Left renal cortex interstitium (tissue), 4 donors: ENCODE measurements at regions not wholly inside any gene's neighbourhood (a gene's known extent, or its start where the extent isn't known, plus 50 kb on each side); places are given as distances from the start of the nearest gene placed in this dataset.
"Not testable (repeated sequence)": the region's sequence is repeated elsewhere in the genome, so short reads cannot be mapped to it uniquely, and the experiment has no call there.

Experiments
- DNase-seq, 4 donors: peaks; one replicate each; pipeline ENCODE4 v3.0.0-alpha.2; 2013; ENCODE audit warnings: low read depth in 4 of 4, low spot score in 2 of 4, missing footprints in 1 of 4

- DNase-seq, result not testable (repeated sequence)
Measured at GRCh38 chr6:104676679-104677078, 183.0 kb downstream of the HACE1 start.

- not testable (repeated sequence) for DNase-seq
Measured at GRCh38 chr6:104675161-104675560, 184.6 kb downstream of the HACE1 start.

- not testable (repeated sequence) for DNase-seq
Measured at GRCh38 chr6:104673078-104673477, 186.6 kb downstream of the HACE1 start.

GRCh38 chr6:104671591-104671891 lies 188.2 kb downstream of the HACE1 start:
- DNase-seq, result not testable (repeated sequence)

DNA sequence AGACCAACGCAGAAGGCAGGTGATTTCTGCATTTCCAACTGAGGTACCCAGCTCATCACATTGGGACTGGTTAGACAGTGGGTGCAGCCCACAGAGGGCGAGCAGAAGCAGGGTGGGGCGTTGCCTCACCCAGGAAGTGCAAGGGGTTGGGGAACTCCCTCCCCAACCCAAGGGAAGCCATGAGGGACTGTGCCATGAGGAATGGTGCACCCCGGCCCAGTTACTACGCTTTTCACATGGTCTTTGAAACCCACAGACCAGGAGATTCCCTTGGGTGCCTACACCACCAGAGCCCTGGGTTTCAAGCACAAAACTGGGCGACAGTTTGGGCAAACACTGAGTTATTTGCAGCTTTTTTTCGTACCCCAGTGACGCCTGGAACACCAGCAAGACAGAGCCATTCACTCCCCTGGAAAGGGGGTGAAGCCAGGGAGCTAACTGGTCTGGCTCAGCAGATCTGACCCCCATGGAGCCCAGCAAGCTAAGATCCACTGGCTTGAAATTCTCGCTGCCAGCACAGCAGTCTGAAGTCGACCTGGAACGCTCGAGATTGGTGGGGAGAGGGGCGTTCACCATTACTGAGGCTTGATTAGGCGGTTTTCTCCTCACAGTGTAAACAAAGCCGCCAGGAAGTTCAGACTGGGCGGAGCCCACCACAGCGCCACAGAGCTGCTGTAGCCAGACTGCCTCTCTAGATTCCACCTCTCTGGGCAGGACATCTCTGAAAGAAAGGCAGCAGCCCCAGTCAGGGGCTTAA lies 188.7 kb downstream of the HACE1 start:
- not testable (repeated sequence) for DNase-seq

GRCh38 chr6:104669483-104669882 lies 190.2 kb downstream of the HACE1 start:
- DNase-seq, result no peak

DNA sequence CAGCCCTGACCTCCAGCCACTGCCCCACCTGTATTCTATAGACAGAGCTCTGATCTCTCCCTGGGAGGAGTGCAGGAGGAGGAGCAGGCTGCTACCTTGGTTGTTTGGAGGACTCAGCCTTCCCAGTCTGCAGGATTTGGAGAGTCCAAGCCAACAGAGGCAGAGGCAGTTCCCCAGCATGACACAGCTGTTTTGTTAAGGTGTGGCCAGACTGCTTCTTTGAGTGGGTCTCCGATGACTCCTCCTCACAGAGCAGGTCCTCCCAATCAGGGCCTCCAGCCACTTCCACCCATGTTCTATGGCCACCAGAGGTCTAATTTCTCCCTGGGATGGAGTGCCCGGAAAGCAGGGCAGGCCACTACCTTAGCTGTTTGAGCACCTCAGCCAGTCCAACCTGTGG lies 203.5 kb downstream of the HACE1 start:
- no peak for DNase-seq

DNA sequence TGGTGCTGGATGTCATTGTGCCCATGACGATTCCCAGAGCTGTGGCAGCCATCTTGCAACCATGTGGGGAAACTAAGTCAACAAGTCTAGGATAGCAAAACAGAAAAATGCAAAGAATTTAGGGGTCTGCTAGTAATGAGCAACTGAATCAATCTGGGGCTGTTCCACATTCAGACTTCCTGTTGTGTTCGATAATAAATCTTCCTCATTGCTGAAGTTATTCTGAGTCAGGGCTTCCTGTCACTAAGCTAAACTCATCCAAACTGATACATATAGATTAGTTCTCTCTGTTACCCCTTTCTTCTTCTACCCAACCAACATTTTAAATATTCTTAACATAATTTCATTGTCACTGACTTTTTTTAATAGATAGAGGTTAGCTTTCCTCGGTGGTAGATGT lies 205.9 kb downstream of the HACE1 start:
- DNase-seq, result no peak

- DNase-seq, result no peak
Measured at GRCh38 chr6:104648347-104648746, 211.4 kb downstream of the HACE1 start.

GRCh38 chr6:104644848-104645247 lies 214.9 kb downstream of the HACE1 start:
- no peak for DNase-seq

- no peak for DNase-seq
Measured at GRCh38 chr6:104642871-104643270, 216.8 kb downstream of the HACE1 start.

DNA sequence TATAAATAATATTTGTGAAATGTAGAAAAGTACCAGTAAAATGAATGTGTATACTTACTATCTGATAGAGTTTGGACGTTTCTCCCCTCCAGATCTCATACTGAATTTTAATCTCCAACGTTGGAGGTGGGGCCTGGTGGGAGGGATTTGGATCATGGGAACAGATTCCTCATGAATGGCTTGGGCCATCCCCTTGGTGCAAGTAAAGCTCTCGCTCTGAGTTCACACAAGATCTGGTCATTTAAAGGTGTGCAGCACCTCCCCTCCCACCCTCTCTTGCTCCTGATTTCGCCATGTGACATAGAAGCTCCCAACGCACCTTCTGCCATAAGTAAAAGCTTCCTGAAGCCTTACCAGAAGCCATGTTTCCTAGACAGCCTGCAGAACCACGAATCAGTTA lies 219.0 kb downstream of the HACE1 start:
- no peak for DNase-seq

DNA sequence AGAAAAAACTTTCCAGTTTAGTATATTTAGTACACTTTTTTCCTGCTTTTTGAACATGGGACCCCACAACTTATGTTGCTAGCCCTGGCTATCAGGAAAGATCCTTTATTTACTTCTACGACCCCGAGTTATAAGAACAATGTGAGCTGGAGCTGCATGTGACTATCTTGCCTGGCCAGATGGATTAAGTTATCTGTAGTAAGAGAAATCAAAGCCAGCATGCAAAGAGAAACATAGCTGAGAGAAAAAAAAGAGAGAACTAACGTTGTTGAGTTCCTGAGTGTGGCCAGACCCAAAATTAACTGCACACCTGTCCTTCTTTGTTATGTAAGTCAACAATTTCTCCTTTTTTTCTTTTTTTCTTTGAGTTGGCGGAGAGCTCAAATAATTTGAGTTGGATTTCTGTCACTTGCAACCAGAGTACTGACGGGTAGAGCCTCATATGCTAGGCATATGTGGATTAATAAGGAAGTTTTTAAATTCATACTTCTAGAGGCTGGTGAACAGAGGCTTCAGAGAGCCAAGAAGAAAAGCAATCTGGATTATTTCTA lies 219.5 kb downstream of the HACE1 start:
- DNase-seq, result no peak

DNA sequence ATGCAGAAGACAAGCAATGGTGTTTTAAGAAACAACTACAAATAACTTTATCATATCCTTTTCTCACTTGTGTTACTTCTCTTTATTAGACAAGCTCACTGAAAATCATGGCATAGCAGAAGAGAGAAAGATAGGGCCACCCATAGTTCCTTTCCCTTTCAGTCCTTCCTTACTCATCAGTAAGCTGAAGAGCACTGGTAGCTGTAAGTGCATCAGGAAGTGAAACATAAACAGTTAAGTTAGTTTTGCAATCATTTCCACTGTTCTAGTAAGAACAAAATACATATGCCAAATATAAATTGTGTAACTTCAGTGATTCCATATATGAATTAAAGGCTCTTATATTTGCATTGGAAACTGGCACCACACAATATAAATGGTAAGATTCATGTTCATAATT lies 220.1 kb downstream of the HACE1 start:
- DNase-seq, result no peak

DNA sequence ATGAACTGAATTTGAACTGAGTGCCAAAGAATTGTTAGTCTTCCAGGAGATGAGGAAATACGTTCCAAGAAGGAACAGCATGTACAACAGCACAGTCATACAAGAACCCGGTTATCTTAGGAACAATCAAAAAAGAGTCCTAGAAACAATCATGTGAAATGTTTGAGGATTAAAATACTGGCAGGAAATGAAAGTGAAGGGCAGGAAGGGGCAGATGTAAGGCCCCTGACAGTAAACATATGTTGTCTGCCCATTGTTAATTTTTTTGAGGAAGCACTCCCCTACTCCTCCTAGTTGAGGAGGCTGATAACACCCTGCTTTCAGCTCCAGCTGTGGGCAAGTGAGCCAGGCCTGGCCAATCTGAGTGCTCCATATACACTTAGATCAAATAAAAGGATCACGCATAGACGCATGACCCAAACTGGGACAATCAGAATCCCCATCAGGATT lies 220.9 kb downstream of the HACE1 start:
- no peak for DNase-seq

DNA sequence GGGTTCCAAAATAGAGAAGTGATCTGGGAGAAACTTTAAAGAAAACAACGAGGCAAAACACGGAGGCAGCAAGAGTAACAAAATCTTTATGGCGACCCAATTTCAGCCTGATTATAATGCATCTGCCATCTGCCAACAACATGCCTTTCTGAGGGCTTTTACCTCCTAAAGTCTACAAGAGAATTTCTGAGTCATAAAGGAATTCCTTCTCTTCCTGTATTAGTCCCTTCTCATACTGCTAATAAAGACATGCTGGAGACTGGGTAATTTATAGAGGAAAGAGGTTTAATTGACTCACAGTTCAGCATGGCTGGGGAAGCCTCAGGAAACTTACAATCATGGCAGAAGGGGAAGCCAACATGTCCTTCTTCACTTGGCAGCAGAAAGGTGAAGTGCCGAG lies 226.6 kb downstream of the HACE1 start:
- no peak for DNase-seq

- no peak for DNase-seq
Measured at GRCh38 chr6:104632588-104632987, 227.1 kb downstream of the HACE1 start.

- no peak for DNase-seq
Measured at GRCh38 chr6:104630955-104631354, 228.8 kb downstream of the HACE1 start.

GRCh38 chr6:104630522-104630921 lies 229.2 kb downstream of the HACE1 start:
- no peak for DNase-seq

DNA sequence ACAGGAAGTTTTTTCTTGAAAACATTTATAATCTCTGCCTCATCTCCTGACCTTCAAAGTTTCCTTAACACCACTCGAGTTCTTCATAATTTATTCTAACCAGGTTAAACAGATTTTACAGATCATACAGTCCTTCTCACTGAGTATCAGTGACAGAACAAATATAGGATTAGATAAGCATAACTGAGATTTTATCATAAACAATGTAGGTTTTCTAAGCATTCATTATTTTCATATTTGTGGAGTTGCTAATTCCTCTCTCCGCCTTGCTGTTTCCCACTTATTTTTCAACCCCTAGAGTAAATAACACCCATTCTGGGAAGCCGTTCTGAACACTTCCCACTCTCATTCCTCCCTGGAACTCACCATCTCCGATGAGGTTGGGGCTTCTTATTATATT lies 229.9 kb downstream of the HACE1 start:
- no peak for DNase-seq

GRCh38 chr6:104625536-104625935 lies 234.2 kb downstream of the HACE1 start:
- DNase-seq, result no peak

DNA sequence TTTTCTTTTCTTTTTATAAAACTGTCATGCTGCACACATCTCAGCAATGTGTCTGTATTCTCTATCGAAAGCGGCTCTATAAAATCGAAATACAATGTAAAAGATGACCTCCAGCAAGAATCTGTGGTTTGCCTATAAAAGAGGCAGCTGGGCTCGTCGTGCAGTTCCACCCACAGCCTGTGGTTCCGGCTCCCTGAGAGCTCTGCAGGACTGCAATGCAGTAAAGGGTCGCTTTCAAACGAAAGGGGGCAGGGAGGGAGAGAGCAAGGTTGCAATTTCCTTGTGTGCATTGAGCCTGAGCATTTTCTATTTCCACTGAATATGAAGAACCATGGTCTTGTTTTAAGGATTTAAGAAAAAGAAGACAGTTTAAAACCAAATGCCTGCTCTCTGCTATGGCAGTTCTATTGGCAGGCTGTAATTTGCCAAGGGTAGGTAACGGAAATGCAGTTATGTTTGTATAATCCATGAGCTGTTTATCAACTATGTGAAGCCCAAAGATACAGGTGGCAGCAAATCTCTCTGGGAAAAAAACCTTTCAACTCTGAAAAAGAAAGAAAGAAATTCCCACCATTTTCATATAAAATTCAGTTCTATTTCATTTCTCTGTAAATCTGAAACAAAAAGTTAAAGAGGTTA lies 236.5 kb downstream of the HACE1 start:
- no peak for DNase-seq
